GM04504 (cell line): ENCODE measurements at regions not wholly inside any gene's neighbourhood (a gene's known extent, or its start where the extent isn't known, plus 50 kb on each side); places are given as distances from the start of the nearest gene placed in this dataset.

Experiments
- DNase-seq: peaks from one replicate; pipeline ENCODE4 v3.0.0-alpha.2; 2012; ENCODE audit warnings: low read depth

DNA sequence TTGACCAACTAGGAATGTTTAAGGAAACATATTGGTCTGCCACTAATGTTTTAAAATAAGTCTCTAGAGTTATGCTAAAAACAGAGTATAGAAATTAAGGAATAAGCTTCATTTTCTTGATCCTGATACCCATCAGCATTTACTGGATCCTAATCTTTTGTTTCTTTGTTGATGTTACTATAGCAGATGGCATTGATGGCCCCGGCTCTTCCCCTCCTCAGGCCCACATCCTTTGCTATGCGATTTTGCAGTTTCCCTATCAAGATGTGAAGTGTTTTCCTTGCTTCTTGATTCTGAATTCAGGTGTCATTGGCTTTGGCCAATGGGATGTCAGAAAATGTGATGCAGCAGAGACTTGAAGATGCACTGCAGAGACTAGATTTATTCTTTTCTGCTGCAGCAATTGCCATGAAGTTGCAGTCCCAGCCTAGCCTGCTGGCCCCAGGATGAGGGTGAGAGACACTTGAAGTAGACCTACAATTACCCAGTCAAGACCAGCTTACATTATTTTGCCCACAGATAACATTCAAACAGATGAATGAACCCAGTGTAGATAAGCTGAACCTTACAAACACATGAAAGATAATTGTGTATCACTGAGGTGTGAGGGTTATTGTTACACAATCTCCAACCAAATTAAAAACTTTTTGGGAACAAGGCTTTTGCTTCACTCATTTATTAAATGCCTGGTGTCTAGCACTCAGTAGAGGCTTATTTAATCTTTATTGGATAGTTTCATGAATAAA is 115.2 kb upstream of the ITGA4 start:
- DNase-seq = no peak

DNA sequence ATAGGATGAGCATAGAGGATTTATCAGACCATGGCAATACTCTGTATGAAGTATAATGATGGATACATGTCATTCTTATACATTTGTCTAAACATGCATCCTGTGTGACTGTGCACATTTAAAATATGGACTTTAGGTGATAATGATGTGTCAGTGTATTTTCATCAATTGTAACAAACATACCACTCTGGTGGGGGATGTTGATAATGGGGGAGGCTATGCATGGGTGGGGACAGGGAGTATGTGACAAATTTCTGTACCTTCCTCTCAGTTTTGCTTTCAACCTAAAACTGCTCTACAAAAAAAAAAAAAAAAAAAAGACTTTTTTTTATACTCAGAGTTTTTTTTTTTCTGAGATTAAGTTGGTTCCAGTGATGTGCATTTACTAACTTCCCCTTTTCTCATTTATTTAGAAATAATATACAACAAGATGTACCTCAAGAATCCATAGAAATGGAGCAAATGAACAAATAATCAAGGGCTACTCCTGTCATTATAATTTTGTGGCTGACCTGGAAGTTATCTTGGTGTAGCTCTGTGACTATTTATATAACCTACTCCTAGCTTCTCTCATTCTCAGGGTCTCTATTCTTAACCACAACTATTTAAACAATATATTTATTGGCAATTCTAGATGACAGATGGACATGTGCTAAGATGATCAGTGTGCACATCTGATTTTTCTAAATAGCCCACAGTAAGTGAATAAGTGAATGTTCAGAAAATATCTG is 108.9 kb upstream of the ITGA4 start:
- DNase-seq = no peak

DNA sequence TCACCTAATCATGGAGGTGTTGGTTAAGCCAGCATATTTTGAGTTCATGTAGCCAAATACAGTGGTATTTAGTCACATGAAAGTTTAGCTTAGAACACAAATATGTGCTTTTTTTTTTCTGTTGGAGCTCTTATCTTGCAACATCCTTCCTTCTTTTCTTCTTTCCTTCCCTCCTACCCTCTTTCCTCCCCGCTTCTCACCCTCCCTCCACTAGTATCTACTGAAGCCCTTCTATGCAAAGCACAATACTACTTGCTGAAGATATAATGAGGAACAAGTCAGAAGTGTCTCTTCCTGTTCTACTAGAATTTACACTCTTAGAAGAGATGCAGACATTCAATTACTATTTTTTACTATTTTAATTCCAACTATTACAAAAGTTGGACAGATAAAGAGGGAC is 105.0 kb upstream of the ITGA4 start:
- DNase-seq = no peak

DNA sequence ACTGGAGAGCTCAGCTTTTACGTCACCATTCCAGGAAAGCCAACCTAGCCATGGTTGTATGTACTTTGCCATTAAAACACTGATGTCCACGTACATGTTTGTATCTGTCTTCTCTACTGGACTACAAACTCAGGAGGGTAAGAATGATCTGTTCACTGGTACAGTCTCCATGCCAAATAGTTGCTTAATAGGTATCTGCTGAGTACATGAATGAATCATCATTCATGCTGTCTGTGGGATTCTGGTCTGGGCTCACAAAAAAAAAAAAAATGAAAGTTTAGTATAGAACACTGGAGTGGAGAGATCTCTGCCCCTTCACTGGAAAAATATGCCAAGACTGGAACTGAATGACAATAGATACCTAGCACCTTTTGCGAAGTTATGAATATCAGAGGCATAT is 102.6 kb upstream of the ITGA4 start:
- DNase-seq = peak; percentile 60

DNA sequence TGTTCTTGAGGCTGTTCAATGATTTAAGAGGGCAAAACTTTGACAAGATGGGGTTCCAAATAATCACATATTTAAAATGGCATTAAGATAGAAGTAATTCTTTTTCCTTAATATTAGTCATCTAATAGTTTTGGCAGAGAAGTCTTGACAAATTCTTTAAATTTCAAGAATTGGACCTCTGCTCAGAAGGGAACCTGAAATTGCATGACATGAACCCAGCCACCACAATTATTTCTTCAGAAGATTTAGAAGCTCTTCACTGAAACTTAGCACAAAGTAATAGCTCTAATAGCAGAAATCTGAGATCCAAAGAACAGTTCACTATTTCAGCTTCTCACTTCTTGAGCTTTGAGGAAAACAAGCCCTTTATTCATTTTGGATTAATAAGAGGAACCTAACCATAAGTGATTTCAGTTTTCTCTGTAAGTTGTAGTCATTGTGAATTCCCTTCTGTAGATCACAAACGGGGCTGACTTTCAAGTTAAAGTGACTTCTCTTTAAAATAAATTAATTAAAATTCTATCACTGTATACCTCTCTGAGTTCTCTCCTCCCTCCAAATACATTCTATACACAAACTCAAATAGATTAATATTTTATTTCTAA is 100.6 kb upstream of the ITGA4 start:
- no peak for DNase-seq

DNA sequence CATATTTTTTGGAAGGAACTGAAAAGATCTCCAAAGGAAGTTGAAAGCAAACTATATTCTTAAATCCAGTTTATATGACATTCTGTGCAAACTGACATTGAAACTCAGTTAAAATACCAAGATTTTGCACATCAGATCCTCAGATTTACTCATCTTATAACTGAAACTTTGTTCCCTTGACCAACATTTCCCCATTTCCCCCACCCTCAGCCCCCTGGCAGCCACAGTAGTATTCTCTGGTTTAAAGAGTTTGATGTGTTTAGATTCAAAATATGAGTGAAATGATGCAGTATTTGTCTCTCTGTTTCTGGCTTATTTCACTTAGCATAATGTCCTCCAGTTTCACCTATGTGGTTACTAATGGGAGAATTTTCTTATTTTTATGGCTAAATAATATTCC is 99.2 kb upstream of the ITGA4 start:
- no peak for DNase-seq

DNA sequence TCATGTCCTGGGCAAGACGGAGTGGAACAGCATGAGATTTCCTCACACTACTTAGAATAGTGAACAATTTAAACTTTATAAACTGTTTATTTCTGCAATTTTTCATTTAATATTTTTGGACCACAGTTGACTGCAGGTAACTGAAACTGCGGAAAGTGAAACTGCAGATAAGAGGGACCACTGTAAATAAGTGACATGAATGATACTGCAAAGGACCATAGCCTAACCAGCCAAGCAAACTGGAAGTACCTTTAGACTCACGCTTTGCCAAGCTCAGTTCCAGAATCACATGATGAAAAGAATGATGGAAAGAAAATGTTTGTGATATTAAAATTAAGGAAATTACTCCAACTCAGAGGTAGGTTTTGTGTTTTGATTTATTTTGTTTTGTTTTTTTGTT is 94.6 kb upstream of the ITGA4 start:
- DNase-seq = no peak

DNA sequence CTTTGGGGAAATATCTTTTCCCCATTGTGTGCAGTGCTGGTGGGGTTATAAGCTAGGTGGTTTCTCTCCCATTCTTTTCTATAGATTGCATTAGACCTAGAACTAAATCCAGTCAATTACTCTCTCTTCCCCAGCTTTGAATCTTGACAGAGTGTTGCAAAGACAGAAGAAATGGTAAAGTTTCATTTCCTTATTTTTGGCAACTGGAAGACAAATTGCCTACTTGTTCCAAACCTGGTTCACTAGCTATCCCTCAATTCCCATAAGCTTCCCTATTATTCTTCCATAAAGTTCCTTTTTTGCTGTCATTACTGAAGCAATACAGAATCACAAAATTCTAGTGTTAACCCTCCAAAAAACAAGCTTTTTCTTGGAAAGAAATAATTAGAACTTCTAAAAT is 94.0 kb upstream of the ITGA4 start:
- DNase-seq = no peak

DNA sequence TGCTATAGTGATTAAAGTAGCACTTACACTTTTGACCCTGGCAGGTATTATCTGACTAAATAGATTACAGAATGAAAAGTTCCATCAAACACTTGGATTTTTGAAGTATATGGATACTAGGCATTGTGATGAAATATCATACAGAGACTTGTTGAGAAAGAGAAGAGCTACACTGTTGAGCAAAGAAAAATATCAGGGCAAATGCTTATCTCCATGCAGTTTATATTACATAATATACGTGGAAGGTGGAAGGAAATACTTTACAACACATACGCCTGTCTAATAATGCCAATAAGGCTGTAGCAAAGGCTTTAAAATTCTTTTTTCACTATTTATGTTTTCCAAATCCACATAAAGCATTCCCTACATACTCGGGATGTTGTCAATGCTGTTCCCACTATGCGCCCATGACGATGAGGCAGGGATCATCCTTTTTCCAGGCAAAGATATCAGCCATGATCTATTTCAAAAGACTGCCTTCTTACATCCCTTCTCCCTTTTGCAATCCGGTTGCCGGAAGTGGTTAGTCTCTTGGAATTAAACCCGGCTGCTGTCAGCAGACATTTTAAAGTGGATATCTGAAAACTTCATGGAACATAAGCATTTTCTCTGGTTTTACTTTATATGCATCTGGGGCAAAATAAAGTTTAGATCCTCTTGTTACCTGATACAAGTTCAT is 92.6 kb upstream of the ITGA4 start:
- no peak for DNase-seq

DNA sequence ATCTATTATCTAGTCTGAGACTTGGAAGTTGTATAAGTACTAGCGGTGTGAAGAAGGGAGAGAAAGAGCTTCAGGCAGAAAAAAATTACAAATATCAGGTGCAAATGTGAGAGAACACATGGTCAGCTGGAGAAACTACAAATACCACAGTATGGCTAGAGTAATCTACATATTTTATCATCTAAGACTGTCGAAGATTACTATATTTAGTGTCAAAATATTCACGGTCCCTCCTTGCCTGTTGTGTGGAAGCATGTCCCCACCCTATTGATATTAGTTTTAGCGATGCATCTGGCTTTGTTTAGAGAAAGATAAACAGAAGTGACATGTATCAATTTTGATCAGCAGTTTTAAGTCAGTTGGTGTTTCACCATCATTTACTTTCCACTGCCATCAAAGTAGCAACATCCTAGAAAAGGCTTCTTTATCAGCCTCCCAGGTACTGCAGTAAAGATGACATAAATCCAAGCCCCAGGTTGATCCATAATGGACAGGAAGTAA is 90.5 kb upstream of the ITGA4 start:
- DNase-seq = no peak

DNA sequence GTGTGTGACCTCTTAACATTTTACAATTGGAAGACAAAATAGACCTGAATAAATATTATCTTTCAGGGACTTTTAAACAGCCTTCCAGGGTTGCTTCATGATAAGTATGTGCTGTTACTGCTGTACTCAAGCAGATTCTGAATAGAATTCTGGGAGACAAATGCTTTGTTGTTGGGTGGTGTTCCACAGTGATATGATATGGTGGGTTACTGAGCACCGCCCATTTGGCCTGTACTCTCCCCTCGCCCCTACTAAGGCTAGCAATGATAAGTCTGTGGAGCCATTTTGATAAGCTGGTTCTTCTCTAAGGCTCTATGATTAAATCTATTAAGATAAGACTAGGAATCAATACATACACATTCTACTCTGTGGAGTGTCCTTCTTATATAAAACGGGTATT is 89.8 kb upstream of the ITGA4 start:
- DNase-seq = no peak

DNA sequence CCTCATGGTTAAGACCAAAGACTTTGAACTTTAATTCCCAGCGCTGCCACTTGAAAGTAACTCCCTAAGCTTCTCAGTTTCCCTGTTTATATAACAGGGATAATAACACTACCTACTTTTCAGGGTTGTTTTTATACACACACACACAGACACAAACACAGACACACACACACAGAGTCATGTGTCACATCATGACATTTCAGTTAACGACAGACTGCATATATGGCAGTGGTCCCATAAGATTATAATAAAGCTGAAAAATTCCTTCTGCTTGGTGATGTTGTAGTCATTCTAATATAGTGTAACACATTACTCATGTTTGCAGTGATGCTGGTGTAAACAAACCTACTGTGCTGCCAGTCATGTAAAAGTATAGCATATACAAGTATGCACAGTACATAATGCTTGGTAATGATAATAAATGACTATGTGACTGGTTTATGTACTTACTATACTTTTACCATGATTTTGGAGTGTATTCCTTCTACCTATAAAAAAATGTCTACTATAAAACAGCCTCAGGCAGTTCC is 89.2 kb upstream of the ITGA4 start:
- DNase-seq = no peak

DNA sequence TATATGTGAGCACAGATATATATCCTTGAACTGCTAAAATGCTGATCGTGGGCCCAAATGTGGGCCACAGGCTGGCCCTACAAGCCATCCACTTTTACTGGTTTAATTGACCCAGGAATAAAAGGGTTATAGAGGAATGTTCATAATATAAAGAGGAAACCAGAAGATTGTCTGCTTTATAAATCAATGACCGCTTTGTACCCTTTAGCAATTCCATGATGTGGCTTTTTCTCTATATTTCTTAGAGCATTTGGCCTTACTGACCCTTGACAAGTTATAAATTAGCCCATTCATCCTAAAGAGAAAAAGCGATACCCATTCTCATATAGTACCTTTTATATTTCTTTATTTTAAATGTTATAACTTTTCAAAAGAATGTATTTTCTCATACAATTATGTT is 87.1 kb upstream of the ITGA4 start:
- DNase-seq = no peak

DNA sequence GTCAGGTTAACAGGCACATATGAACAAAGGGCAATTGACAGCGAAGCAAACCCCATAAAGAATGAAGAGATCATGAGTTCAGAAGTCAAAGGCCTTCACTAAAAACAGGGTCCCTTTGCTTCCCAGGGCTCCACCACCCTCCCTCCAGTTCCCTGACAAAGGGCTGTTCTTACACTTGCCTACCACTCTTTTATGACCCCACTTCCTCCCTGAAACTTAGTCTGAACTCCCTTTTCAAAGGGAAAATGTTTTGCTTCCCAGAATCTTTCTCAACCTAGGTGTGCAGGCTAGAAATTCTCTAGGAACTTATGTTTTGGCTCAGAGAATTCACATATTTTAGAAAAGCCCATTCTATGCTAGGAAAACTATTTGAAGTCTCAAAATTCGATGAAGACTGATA is 86.0 kb upstream of the ITGA4 start:
- DNase-seq = no peak

DNA sequence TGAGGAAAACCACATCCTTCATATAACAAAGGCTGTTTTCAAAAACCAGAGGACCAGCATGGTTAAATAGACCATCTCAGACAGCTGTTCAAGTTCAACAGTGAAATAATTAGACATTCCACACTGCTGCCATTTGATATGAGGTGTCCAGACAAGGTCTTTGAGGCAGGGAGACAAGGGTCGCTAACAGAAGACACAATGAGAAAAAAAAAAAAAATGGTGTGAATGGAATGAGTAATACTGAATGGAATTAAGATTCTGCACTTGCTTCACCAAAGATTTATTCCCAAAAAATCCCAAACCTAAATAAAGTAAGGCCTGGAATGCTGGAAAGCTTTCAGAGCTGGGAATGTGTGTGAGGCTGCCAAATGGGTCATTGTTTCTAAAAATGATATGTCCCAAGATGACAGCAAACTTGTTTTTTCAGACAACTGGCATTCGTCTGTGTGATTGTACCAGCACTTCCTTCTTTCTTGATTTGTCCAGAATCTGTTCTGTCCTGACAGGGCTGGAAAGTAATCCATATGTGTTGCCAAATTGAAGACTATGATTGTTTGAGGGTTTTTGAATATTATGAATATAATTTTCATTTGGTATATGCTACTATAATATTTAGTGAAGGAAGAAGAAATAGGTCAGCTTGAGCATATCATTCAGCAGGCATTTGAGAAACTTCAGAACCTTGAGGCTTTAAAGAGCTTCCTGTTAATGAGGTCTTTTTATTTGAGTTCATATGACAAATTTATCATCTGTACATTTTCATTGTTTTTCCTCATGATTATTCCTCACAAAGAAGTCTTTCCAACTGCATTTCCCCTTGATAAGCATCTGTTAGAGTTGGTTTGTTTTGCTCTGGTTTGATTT is 85.2 kb upstream of the ITGA4 start:
- no peak for DNase-seq

DNA sequence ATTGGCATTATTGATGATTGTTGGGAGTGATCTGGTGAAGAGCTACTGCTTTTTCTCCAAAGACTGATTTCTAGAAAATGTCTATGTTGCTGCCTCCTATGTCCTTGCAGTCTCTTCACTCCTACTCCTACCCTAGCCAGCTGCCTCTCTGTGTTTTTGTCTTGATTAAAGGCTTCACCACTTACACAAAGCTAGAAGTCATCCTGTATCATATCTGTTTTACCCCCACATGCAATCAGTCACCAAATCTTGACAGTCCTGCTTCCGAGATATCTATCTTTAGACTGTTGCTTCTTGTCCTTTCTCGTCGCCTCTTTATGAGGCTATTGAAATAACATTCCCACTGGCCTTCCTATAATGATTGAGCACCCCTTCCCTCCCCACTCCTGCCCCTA is 84.5 kb upstream of the ITGA4 start:
- no peak for DNase-seq

DNA sequence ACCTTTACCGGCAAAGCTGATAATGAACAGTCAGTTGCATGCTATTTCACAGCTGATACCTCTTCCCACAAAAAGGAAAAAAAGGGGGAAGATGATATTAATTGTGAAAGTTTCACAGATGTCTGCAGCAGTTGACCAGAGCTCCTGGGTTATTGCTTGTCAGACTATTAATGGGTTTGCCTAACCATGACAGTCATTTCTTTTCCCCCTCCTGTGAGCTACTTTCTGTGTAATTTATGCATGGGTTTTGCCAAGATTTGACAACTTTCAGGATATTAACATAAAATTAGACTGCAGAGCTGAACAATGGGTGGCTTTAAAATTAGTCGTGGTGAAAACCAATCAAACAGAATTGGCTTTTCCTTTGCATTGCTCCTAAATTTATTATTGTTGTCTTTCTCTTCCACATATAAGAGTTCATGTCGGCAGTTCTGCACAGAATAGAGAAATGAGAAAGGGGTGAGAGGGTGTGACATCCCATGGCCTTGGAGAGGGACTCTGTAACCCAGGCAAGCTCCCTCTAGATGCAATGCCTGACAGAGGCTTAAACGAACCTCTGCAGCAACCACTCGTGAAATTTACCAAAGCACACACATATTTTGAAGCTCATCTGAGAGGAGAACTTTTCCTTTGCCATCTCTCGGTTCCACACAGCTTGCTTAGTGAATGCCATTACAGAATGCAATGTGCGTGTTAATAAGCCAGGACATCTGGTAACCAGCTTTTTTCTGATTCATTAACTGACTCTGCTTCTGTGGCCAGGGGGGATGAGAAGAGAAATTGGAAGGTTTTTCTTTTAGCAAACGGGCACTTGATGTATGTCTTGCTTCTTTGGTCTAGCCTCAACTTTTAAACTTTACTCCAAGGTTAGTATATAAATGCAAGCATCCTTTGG is 82.2 kb upstream of the ITGA4 start:
- DNase-seq = peak; percentile 63

DNA sequence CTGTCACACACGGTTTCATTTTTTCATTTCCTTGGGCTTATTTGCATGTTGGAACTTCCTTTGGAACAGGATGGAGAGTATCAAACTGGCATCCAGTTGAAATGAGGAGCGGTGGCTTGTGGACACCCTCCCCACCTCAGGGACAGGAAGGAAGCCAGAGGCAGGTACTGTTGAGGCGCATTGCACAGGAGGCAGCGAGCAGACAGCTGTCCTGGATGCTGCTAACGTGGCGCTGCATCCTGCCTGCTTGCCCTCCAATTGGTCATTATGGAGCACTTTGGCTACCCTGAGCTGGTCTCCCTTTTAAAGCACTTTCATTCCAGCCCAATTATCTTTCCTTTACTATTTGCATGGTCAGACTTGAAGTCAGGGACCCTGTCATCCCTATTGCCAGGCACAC is 80.7 kb upstream of the ITGA4 start:
- no peak for DNase-seq

DNA sequence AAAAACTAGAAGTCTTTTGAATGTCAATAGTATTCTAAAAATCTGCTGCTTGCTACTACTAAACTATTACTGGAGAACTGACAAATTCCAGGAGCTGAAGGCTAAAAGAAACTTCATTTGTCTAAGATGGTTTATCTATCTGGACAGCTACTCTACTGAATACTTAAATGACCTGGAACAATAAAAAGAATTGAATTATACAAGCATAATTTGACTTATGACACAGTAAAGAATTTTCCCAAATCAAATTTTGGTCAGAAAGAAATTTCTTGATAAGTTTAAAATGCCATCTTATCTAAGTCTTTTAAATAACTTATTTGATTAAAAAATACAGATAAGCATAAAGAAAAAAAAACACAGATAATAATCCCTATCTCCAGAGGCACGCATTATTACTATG is 80.2 kb upstream of the ITGA4 start:
- DNase-seq = no peak

DNA sequence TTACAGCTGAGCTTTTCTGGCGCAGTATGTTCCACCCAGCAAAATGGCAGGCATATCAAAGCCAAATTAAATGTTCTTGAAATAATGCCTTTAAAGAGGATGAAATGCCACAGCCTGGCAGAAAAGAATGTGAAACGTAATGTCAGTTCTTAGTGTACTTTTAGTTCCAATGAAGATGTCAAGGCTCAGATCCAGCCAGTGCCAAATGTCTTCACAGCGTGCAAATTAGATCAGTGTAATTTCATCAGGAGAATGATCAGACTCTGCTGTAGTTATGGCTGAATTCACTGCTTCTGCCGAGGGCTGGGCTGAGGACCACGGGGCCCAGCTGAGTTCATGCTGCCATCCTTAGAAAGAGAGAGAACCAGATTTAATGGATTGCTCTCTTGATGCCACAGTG is 78.7 kb upstream of the ITGA4 start:
- no peak for DNase-seq
